Endodermal cell (in vitro differentiated cells): ENCODE measurements at regions not wholly inside any gene's neighbourhood (a gene's known extent, or its start where the extent isn't known, plus 50 kb on each side); places are given as distances from the start of the nearest gene placed in this dataset.

Experiments used
- DNase-seq: peaks from one replicate; pipeline ENCODE4 v3.0.0-alpha.2; 2017
- H3K27ac ChIP-seq: 2 replicates; pipeline ENCODE4 v1.5.1; 2013; ENCODE audit warnings: mild to moderate bottlenecking, low read depth, low read length, moderate library complexity
- H3K27me3 ChIP-seq: 2 replicates; pipeline ENCODE4 v1.6.1; 2013; ENCODE audit warnings: mild to moderate bottlenecking, low read length, moderate library complexity; ENCODE audit not compliant: insufficient read depth, control insufficient read depth, poor library complexity, severe bottlenecking
- H3K36me3 ChIP-seq: 2 replicates; pipeline ENCODE4 v1.7.0; 2013; ENCODE audit warnings: mild to moderate bottlenecking, low read length, moderate library complexity; ENCODE audit not compliant: control insufficient read depth, insufficient read depth
- H3K4me1 ChIP-seq: one replicate; pipeline ENCODE4 v1.7.0; 2013; ENCODE audit warnings: low read length; ENCODE audit not compliant: control insufficient read depth, insufficient read depth
- H3K4me3 ChIP-seq: 2 replicates; pipeline ENCODE4 v1.5.1; 2013; ENCODE audit warnings: mild to moderate bottlenecking, low read length, moderate library complexity
- H3K9ac ChIP-seq: 2 replicates; pipeline ENCODE4 v1.6.1; 2013; ENCODE audit warnings: mild to moderate bottlenecking, low read length, moderate library complexity; ENCODE audit not compliant: poor library complexity, severe bottlenecking; ENCODE audit errors: extremely low read depth
- H3K9me3 ChIP-seq: 2 replicates; pipeline ENCODE4 v1.6.1; 2013; ENCODE audit warnings: mild to moderate bottlenecking, low read length, moderate library complexity; ENCODE audit not compliant: control insufficient read depth
- H3K27ac Mint-ChIP-seq: 2 replicates; pipeline ENCODE4 v1.8.0; 2020; ENCODE audit warnings: mixed read lengths
- H3K27me3 Mint-ChIP-seq: 2 replicates; pipeline ENCODE4 v1.8.0; 2021; ENCODE audit warnings: mild to moderate bottlenecking, mixed read lengths; ENCODE audit not compliant: insufficient read depth
- H3K36me3 Mint-ChIP-seq: 2 replicates; pipeline ENCODE4 v1.8.0; 2020; ENCODE audit warnings: low read depth, mixed read lengths
- H3K4me1 Mint-ChIP-seq: 2 replicates; pipeline ENCODE4 v1.8.0; 2020; ENCODE audit warnings: mixed read lengths
- H3K4me3 Mint-ChIP-seq: 2 replicates; pipeline ENCODE4 v1.8.0; 2020; ENCODE audit warnings: mild to moderate bottlenecking, moderate library complexity, mixed read lengths
- H3K9me3 Mint-ChIP-seq: 2 replicates; pipeline ENCODE4 v1.8.0; 2020; ENCODE audit warnings: mild to moderate bottlenecking, mixed read lengths
- WGBS, 2 experiments: methylation state at CpG; one replicate each; pipeline versions ENCODE4 v1.1.5 to v1.1.7; 2013; ENCODE audit warnings: missing lambda C conversion rate in 2 of 2, mixed read lengths in 1 of 2; ENCODE audit not compliant: insufficient coverage in 1 of 2, insufficient read length in 1 of 2; 5-methylcytosine and 5-hydroxymethylcytosine counted together
- TF ChIP-seq, protein P1 (sequence below): fragments of 200-600 bp; sonication (generic); conservative IDR thresholded peaks from 2 replicates; pipeline ENCODE4 v1.5.0; 2021; ENCODE audit warnings: antibody characterized with exemption, mild to moderate bottlenecking

DNA sequence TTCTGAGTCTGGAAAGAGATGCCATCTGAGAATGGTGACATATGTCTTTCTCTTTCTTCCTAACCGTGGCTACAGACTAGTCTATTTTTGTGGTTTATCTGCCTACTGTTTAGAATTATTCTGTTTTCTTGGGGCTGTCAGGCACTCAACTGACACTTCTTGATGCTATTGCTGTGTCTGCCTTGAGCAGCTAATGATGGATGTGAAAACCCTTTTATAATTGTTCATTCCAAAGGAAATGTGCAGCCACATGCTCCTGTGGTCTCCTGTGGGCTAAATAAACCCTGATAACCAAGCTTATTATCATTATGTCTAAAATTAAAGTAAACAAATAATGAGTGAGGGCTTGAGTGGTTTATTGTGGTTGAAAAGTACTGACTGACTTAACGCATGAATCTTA, 52.7 kb upstream of the CXADR start:
- no peak overlapping the region for H3K27ac Mint-ChIP-seq
- Histone ChIP-seq H3K4me3 (no peak overlapping the region), H3K27ac (no peak overlapping the region), H3K4me1 (no peaks in the 10 kb centered on the region), H3K9me3 (no peaks in the 10 kb centered on the region), H3K36me3 (no peaks in the 10 kb centered on the region), H3K27me3 (no peaks in the 10 kb centered on the region), H3K9ac (no peak overlapping the region)
- H3K4me3 Mint-ChIP-seq: no peak overlapping the region
- H3K9me3 Mint-ChIP-seq: no peaks in the 10 kb centered on the region
- H3K4me1 Mint-ChIP-seq: peaks cover 5% of the 10 kb centered on the region
- no peak for DNase-seq
- 60 to 79% methylated on average over 1 to 2 of the region's 2 CpGs for WGBS, 2 experiments
- no peaks in the 10 kb centered on the region for H3K27me3 Mint-ChIP-seq
- TF ChIP-seq, protein P1, sequence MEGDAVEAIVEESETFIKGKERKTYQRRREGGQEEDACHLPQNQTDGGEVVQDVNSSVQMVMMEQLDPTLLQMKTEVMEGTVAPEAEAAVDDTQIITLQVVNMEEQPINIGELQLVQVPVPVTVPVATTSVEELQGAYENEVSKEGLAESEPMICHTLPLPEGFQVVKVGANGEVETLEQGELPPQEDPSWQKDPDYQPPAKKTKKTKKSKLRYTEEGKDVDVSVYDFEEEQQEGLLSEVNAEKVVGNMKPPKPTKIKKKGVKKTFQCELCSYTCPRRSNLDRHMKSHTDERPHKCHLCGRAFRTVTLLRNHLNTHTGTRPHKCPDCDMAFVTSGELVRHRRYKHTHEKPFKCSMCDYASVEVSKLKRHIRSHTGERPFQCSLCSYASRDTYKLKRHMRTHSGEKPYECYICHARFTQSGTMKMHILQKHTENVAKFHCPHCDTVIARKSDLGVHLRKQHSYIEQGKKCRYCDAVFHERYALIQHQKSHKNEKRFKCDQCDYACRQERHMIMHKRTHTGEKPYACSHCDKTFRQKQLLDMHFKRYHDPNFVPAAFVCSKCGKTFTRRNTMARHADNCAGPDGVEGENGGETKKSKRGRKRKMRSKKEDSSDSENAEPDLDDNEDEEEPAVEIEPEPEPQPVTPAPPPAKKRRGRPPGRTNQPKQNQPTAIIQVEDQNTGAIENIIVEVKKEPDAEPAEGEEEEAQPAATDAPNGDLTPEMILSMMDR: no peak
- no peaks in the 10 kb centered on the region for H3K36me3 Mint-ChIP-seq

DNA sequence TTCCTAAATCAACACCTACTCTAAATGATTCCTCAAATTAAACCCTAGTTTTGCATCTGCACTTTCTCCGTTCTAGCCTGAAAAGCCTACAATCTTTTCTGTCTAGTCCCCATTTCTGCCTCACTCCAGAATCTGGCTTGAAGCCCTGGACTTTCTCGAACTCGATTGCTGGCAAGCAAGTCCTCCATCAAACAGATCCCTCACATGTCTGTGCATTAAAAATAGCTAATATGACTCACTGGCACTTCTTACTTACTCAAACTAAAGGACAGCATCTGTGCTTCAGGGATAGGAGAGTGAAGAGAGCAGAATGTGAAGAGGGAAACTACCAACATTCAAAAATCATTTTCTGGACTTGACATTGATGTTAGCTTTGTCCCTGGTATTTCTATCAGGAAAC, 51.8 kb upstream of the CXADR start:
- no peaks in the 10 kb centered on the region for H3K4me1 ChIP-seq
- Mint-ChIP-seq H3K27ac (no peak overlapping the region), H3K36me3 (no peaks in the 10 kb centered on the region), H3K9me3 (no peaks in the 10 kb centered on the region), H3K27me3 (no peaks in the 10 kb centered on the region), H3K4me3 (no peak overlapping the region), H3K4me1 (peaks cover 5% of the 10 kb centered on the region)
- no peak for DNase-seq
- no peaks in the 10 kb centered on the region for H3K9me3 ChIP-seq
- H3K36me3 ChIP-seq: no peaks in the 10 kb centered on the region
- TF ChIP-seq, protein P1: no peak
- WGBS, 2 experiments: 91 to 93% methylated on average over 1 to 3 of the region's 3 CpGs
- H3K27ac ChIP-seq: no peak overlapping the region
- H3K27me3 ChIP-seq: no peaks in the 10 kb centered on the region
- H3K9ac ChIP-seq: no peak overlapping the region
- no peak overlapping the region for H3K4me3 ChIP-seq

DNA sequence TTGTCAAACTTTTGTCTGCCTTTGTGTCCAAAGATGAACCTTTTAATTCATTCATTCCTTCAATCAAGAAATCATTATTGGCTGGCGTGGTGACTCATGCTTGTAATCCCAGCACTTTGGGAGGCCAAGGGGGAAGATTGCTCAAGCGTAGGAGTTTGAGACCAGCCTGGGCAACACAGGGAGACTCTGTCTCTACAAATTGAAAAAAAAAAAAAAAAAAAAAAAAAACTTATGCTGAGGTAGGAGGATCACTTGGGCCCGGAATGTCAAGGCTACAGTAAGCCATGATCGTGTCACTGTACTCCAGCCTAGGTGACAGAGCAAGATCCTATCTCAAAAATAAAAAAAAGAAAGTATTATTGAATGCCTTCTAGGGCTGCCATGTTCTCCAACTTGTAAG, 51.3 kb upstream of the CXADR start:
- Mint-ChIP-seq H3K9me3 (no peaks in the 10 kb centered on the region), H3K4me3 (no peak overlapping the region), H3K4me1 (peaks cover 5% of the 10 kb centered on the region), H3K36me3 (no peaks in the 10 kb centered on the region), H3K27ac (no peak overlapping the region), H3K27me3 (no peaks in the 10 kb centered on the region)
- no peak overlapping the region for H3K27ac ChIP-seq
- H3K27me3 ChIP-seq: no peaks in the 10 kb centered on the region
- TF ChIP-seq, protein P1: no peak
- H3K9ac ChIP-seq: no peak overlapping the region
- no peak for DNase-seq
- 95% methylated on average over 4 of the region's 4 CpGs; no CpG with 5 or more reads in 1 of the 2 experiments for WGBS, 2 experiments
- no peak overlapping the region for H3K4me3 ChIP-seq
- no peaks in the 10 kb centered on the region for H3K9me3 ChIP-seq
- H3K36me3 ChIP-seq: no peaks in the 10 kb centered on the region
- no peaks in the 10 kb centered on the region for H3K4me1 ChIP-seq
